Uterus (tissue), 3 donors: ENCODE measurements at regions not wholly inside any gene's neighbourhood (a gene's known extent, or its start where the extent isn't known, plus 50 kb on each side); places are given as distances from the start of the nearest gene placed in this dataset.

ENCODE experiments used
- DNase-seq, 2 donors: peaks; one replicate each; pipeline ENCODE4 v3.0.0-alpha.2; 2019 to 2020
- H3K27ac ChIP-seq, 2 donors: fragments of 200-600 bp; sonication (generic); 1 replicate in 1 of 2; 2 replicates in 1 of 2; pipeline ENCODE4 v1.5.1; 2016 to 2018
- H3K27me3 ChIP-seq, 2 donors: fragments of 200-600 bp; sonication (generic); one replicate each; pipeline ENCODE4 v1.5.1; 2018 to 2019; ENCODE audit warnings: control low read depth in 1 of 2
- H3K36me3 ChIP-seq, 2 donors: fragments of 200-600 bp; sonication (generic); one replicate each; pipeline ENCODE4 v1.5.1; 2019; ENCODE audit warnings: control low read depth in 1 of 2
- H3K4me1 ChIP-seq, 2 donors: fragments of 200-600 bp; sonication (generic); one replicate each; pipeline ENCODE4 v1.5.1; 2018 to 2019; ENCODE audit warnings: control low read depth in 1 of 2
- H3K4me3 ChIP-seq, 2 donors: fragments of 200-600 bp; sonication (generic); 1 replicate in 1 of 2; 2 replicates in 1 of 2; pipeline ENCODE4 v1.5.1; 2018 to 2019; ENCODE audit warnings: mild to moderate bottlenecking in 1 of 2
- H3K9me3 ChIP-seq, 2 donors: fragments of 200-600 bp; sonication (generic); one replicate each; pipeline ENCODE4 v1.5.1; 2019; ENCODE audit warnings: control low read depth in 1 of 2
- POLR2A ChIP-seq, 2 donors: fragments of 450-650 bp; IDR thresholded peaks; one replicate each; pipeline ENCODE4 v1.6.1; 2016; ENCODE audit warnings: antibody characterized with exemption in 2 of 2, mild to moderate bottlenecking in 1 of 2, moderate library complexity in 1 of 2
- intact Hi-C: fragments of 100-400 bp; cut with DNase I; formaldehyde crosslinking; loops from one replicate; pipeline ENCODE4 v1.15.1; 2023; ENCODE audit warnings: low total_unique reads
- TF ChIP-seq, protein P1 (sequence below), 4 experiments: fragments of 200-600 bp in 2 of 4; fragments of 450-650 bp in 2 of 4; sonication (generic) in 2 of 4; IDR thresholded peaks; one replicate each; pipeline ENCODE4 v1.5.1; 2016 to 2019; ENCODE audit warnings: antibody characterized with exemption in 4 of 4, mild to moderate bottlenecking in 2 of 4, moderate library complexity in 1 of 4
- donor health status: DM: yes; HTN: yes; CAD: no.

DNA sequence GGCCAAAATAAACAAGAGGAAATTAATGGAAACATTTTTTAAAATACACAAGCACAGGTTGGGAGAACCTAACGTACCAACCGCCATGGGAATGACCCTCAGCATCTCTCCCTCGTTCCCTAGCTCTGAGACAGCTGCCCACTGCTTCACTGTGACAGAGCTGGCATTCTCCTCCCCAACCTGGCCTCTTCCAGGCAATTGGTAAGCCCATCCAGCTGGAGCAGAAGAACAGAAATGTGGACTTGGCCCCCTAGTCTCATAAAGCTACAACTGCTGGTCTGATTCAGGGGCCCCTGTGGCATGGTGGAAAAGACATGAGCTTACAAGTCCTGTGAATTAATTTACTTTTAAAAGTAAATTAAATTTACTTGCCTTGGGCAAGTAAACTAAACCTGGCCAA lies 245.1 kb downstream of the PTTG2 start:
- TF ChIP-seq POLR2A (IDR thresholded peaks at IDR 0.05) = no peak
- TF ChIP-seq, protein P1, sequence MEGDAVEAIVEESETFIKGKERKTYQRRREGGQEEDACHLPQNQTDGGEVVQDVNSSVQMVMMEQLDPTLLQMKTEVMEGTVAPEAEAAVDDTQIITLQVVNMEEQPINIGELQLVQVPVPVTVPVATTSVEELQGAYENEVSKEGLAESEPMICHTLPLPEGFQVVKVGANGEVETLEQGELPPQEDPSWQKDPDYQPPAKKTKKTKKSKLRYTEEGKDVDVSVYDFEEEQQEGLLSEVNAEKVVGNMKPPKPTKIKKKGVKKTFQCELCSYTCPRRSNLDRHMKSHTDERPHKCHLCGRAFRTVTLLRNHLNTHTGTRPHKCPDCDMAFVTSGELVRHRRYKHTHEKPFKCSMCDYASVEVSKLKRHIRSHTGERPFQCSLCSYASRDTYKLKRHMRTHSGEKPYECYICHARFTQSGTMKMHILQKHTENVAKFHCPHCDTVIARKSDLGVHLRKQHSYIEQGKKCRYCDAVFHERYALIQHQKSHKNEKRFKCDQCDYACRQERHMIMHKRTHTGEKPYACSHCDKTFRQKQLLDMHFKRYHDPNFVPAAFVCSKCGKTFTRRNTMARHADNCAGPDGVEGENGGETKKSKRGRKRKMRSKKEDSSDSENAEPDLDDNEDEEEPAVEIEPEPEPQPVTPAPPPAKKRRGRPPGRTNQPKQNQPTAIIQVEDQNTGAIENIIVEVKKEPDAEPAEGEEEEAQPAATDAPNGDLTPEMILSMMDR (IDR thresholded peaks at IDR 0.05) = no peak
- intact Hi-C loops = no loop called here
- no peak for DNase-seq
- H3K9me3 ChIP-seq = no peaks in the 10 kb centered on the region
- H3K27ac ChIP-seq = no peak overlapping the region
- no peaks in the 10 kb centered on the region for H3K4me1 ChIP-seq
- H3K36me3 ChIP-seq = no peaks in the 10 kb centered on the region
- H3K27me3 ChIP-seq = no peaks in the 10 kb centered on the region
- no peak overlapping the region for H3K4me3 ChIP-seq

DNA sequence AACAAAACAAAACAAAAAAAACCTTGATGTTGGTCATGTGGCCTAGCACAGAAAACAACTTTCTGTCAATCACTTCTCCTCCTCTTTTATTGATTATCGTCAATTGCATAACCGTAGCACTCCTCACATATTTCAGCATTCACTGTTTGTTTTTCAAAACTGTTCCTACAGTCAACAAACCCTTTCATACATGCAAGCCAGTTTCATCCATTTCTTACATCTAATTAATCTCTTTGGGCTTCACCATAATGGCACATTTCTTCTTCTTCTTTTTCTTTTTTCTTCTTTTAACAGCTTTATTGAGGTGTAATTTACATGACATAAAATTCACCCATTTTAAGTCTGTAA lies 246.9 kb downstream of the PTTG2 start:
- intact Hi-C loops = no loop called here
- Histone ChIP-seq H3K9me3 (no peaks in the 10 kb centered on the region), H3K27ac (no peak overlapping the region), H3K36me3 (no peaks in the 10 kb centered on the region), H3K27me3 (no peaks in the 10 kb centered on the region), H3K4me3 (no peak overlapping the region), H3K4me1 (no peaks in the 10 kb centered on the region)
- no peak for DNase-seq
- no peak for TF ChIP-seq POLR2A (IDR thresholded peaks at IDR 0.05)
- TF ChIP-seq, protein P1 (IDR thresholded peaks at IDR 0.05) = no peak

DNA sequence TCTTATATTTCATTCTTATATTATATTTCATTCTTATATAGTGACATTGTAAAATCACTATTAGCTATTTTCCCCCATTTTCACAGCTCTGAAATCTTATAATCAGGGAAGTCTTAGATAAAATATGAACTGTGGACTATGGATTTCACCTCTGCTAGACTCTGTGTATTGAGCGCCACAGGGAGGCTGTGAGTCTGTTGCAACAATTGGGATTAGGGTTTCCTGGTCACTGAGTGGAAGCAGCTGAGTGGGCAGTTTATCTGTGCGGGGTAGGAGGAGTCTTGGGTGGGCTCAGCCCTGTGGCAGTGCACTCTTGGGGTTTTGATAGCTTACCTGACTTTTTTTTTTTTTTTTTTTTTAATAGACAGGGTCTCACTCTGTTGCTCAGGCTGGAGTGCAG lies 249.5 kb downstream of the PTTG2 start:
- Histone ChIP-seq H3K27me3 (no peaks in the 10 kb centered on the region), H3K4me3 (no peak overlapping the region), H3K36me3 (no peaks in the 10 kb centered on the region), H3K27ac (no peak overlapping the region), H3K9me3 (no peaks in the 10 kb centered on the region), H3K4me1 (no peaks in the 10 kb centered on the region)
- TF ChIP-seq, protein P1 (IDR thresholded peaks at IDR 0.05) = no peak
- no peak for TF ChIP-seq POLR2A (IDR thresholded peaks at IDR 0.05)
- DNase-seq = no peak
- intact Hi-C loops = no loop called here

DNA sequence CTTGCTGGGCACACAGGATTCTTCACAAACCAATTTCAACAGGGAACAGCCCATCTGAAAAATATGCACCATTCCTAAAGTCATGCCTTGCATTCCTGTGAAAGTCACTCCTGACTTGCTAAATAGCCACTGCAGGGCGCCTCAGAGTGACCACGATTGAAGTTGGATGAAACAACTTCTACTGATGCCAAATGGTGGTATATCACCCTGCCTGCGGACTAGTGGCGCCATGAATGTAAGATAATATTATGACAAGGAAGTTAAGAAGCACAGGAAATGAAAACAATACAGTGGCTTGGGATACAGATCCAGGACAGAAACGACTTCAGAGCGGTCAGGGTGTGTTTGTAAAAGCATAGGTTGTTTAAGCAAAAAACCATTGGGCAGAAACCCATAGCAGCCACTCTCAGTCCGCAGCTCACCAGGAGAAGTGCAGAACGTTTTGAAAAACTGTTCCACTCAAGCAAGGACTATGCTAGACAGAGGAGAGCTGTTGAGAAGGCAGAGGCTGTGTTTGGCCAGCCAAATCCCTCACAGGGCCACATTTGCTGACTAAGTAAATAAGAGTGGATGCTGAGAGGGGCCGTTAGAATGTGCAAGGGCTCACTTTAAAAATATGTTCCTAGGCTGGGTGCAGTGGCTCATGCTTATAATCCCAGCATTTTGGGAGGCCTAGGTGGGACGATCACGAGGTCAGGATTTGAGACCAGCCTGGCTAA lies 250.4 kb downstream of the PTTG2 start:
- intact Hi-C loops = no loop called here
- Histone ChIP-seq H3K36me3 (no peaks in the 10 kb centered on the region), H3K4me1 (no peaks in the 10 kb centered on the region), H3K4me3 (no peak overlapping the region), H3K27me3 (no peaks in the 10 kb centered on the region), H3K9me3 (no peaks in the 10 kb centered on the region), H3K27ac (no peak overlapping the region)
- DNase-seq = no peak
- TF ChIP-seq, protein P1 (IDR thresholded peaks at IDR 0.05) = no peak
- TF ChIP-seq POLR2A (IDR thresholded peaks at IDR 0.05) = no peak

GRCh38 chr4:38211885-38212284 lies 251.7 kb downstream of the PTTG2 start:
- intact Hi-C loops = no loop called here
- Histone ChIP-seq H3K4me3 (no peak overlapping the region), H3K27ac (no peak overlapping the region), H3K4me1 (no peaks in the 10 kb centered on the region), H3K9me3 (no peaks in the 10 kb centered on the region), H3K36me3 (no peaks in the 10 kb centered on the region), H3K27me3 (no peaks in the 10 kb centered on the region)
- TF ChIP-seq POLR2A (IDR thresholded peaks at IDR 0.05) = no peak
- TF ChIP-seq, protein P1 (IDR thresholded peaks at IDR 0.05) = no peak
- no peak for DNase-seq
